GM10248 (cell line): ENCODE measurements at regions not wholly inside any gene's neighbourhood (a gene's known extent, or its start where the extent isn't known, plus 50 kb on each side); places are given as distances from the start of the nearest gene placed in this dataset.
"Not testable (repeated sequence)": the region's sequence is repeated elsewhere in the genome, so short reads cannot be mapped to it uniquely, and the experiment has no call there.

Experiments
- CTCF ChIA-PET: fragments of 300-600 bp; sonication (Branson Sonifier 250); formaldehyde crosslinking; extraction: SDS; loops from one replicate; lab custom pipeline; 2021; ENCODE audit warnings: antibody characterized with exemption; lab: Yijun Ruan, JAX
- POLR2A ChIA-PET: fragments of 350-650 bp; sonication (Branson Sonifier 250); formaldehyde crosslinking; extraction: SDS; loops from one replicate; lab custom pipeline; 2020; ENCODE audit warnings: antibody characterized with exemption; lab: Yijun Ruan, JAX
- DNase-seq: peaks from one replicate; pipeline ENCODE4 v3.0.0; 2012; ENCODE audit errors: extremely low spot score
- CTCF ChIP-seq: IDR thresholded peaks from 2 replicates; pipeline ENCODE4 v1.5.1; 2012; ENCODE audit warnings: mild to moderate bottlenecking, low read depth; ENCODE audit errors: extremely low read depth, missing control alignments, control extremely low read depth

GRCh38 chr13:87820241-87820640 lies 149.1 kb downstream of the SLITRK5 start:
- no peak for TF ChIP-seq CTCF
- DNase-seq = no peak
- ChIA-PET POLR2A (no interaction called here), CTCF (no interaction called here)

DNA sequence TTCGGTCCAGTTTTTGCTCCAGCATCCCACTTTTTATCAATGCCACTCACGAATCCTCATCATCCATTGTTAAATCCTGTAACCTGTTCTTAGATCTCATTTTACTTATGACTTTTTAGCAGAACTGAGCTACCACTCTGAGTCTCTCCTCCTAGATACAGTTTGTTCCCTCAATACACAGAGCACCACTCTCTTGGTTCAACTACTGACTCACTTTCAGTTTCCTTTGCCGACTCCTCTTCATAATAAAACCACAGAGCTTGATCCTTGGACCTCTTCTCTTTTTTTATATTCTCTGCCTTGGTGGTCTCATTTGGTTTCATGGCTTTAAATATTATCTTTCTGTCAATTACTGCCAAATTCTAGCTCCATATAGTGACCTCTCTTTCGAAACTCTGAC lies 150.3 kb downstream of the SLITRK5 start:
- POLR2A ChIA-PET = no interaction called here
- no peak for DNase-seq
- no peak for TF ChIP-seq CTCF
- CTCF ChIA-PET = interaction anchor here (0.9 kb wide), 1 partner anchor 9 kb away, joined by 3 read pairs; no protein-coding TSS in a partner anchor

DNA sequence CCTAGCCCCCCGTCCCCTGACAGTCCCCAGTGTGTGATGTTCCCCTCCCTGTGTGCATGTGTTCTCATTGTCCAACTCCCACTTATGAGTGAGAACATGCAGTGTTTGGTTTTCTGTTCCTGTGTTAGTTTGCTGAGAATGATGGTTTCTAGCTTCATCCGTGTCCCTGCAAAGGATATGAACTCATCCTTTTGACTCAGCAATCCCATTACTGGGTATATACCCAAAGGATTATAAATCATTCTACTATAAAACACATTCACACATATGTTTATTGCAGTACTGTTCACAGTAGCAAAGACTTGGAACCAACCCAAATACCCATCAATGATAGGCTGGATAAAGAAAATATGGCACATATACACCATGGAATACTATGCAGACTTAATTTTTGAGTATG lies 155.1 kb downstream of the SLITRK5 start:
- CTCF ChIA-PET, POLR2A ChIA-PET, DNase-seq: not testable (repeated sequence)

DNA sequence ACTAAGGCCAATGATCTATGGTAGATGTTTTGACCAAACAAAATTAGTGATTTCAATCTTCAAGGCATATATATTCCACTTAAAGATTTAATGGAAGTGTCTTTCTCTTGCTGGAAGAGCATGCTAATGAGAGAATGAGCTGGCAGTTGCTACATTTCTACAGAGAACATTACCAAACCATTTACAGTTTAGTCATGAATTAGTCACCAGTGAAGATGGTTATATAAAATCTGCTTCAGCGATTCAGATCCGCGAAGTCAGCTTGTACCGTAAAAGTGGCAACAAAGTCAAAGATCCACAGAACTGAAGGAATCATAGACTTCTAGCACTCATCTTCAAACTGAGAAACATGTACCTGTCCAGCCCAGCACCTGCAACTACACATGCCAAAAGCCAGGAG lies 156.3 kb downstream of the SLITRK5 start:
- ChIA-PET CTCF (no interaction called here), POLR2A (no interaction called here)
- DNase-seq = no peak
- TF ChIP-seq CTCF = no peak

- DNase-seq = no peak
- TF ChIP-seq CTCF = no peak
- ChIA-PET POLR2A (no interaction called here), CTCF (no interaction called here)
These were observed 166.4 kb downstream of the SLITRK5 start for GRCh38 chr13:87837522-87837921.

- ChIA-PET POLR2A (no interaction called here), CTCF (interaction anchor here (1.3 kb wide), 1 partner anchor 36 kb away, joined by 3 read pairs; no protein-coding TSS in a partner anchor)
These were observed 166.8 kb downstream of the SLITRK5 start for GRCh38 chr13:87837946-87838345.

GRCh38 chr13:87851410-87851809 lies 180.2 kb downstream of the SLITRK5 start:
- ChIA-PET POLR2A (no interaction called here), CTCF (no interaction called here)
- DNase-seq = no peak
- no peak for TF ChIP-seq CTCF

More at GRCh38 chr13:87837946-87838345, 166.8 kb downstream of the SLITRK5 start:
- TF ChIP-seq CTCF = no peak
- DNase-seq = no peak
